ENCODE measurements at regions not wholly inside any gene's neighbourhood (a gene's known extent, or its start where the extent isn't known, plus 50 kb on each side); places are given as distances from the start of the nearest gene placed in this dataset.
"Not testable (repeated sequence)": the region's sequence is repeated elsewhere in the genome, so short reads cannot be mapped to it uniquely, and the experiment has no call there.

GRCh38 chr20:50435397-50436051 is 74.7 kb upstream of the PTPN1 start:
- DNase-seq = no peak

- no peak for DNase-seq
Measured at GRCh38 chr20:50436052-50436656, 74.0 kb upstream of the PTPN1 start.

- no peak for DNase-seq
Measured at GRCh38 chr20:50436696-50437095, 73.5 kb upstream of the PTPN1 start.

- DNase-seq = no peak
Measured at GRCh38 chr20:50438986-50439407, 71.2 kb upstream of the PTPN1 start.

GRCh38 chr20:50439539-50440453 is 70.4 kb upstream of the PTPN1 start:
- no peak for DNase-seq

- no peak for DNase-seq
Measured at GRCh38 chr20:50442512-50442911, 67.7 kb upstream of the PTPN1 start.

- no peak for DNase-seq
Measured at GRCh38 chr20:50445354-50446151, 64.6 kb upstream of the PTPN1 start.

DNA sequence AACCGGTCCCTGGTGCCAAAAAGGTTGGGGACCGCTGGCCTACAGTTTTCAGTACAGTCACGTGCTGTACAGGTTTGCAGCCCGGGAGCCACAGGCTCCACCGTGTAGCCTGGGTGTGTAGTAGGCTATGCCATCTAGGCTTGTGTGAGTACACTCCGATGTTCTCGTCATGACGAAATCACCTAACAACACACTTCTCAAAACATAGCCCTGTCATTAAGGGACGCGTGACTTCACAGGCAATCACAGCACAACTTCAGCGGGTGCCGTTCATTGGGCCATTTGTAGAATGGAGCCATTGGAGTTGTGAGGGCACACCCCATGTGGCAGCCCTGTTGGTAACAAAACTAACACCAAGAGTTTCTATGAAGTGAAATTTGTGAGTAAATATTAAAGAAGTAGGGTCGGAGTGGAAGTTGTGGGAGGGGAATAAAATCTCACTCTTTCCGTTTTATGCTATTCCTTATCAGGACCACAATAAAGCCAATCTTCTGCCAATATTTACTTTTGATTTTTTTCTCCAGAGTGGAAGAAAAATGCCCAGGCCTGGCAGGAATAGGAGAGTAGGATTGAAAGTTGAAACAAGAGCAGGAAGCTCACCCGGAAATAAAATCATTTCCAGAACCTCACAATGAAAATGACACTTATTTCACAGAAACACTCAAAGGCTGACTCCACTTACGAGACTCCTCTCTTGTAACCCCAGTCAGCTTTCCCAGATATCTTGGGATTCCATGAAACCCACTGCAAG is 63.7 kb upstream of the PTPN1 start:
- no peak for DNase-seq

DNA sequence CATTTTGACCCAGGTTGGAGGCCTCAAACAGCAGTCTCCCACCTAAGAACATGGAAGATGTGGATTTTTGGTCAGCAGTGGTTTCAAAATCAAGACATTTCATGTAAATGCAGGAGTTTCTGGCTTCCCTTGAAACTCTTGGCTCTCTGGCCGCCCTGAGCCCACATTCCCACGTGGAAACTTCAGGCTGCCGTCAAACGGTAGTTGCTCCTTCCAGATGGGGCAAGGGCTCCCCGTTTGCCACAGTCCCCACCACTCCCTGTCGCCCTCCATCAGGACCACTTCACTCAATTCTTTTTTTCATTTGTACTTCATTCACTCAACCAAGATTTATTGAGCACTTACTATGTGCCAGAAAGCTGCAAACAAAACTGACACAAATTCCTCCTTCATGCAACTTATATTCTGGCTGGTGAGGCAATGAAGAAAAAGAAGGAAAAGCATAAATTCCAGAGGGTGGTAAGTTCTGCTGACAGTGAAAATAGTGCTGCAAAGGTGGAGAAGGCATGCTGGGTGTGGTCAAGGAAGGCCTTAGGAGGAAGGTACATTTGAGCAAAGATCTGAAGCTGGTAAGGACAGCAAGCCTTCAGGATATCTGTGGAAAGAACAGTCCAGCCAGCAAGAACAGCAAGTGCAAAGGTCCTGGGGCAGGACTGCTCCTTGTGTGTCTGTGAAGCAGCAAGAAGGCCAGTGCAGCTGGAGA is 62.9 kb upstream of the PTPN1 start:
- DNase-seq = no peak

DNA sequence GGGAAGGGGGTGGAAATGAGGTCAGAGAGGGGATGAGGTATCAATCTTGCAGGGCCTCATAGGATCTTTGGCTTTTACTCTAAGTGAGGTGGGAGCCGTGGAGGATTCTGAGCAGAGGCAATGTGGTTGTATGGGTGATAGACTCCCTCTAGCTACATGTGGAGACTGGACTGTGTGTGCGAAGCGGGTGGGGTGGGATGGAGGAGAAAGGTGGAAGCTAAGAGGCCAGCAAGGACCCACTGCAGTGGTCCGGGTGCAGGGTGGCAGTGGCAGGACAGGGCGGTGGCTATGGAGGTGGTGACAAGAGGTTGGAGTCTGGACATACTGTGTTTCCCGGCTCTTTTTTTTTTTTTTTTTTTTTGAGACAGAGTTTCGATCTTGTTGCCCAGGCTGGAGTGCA is 62.4 kb upstream of the PTPN1 start:
- no peak for DNase-seq

DNA sequence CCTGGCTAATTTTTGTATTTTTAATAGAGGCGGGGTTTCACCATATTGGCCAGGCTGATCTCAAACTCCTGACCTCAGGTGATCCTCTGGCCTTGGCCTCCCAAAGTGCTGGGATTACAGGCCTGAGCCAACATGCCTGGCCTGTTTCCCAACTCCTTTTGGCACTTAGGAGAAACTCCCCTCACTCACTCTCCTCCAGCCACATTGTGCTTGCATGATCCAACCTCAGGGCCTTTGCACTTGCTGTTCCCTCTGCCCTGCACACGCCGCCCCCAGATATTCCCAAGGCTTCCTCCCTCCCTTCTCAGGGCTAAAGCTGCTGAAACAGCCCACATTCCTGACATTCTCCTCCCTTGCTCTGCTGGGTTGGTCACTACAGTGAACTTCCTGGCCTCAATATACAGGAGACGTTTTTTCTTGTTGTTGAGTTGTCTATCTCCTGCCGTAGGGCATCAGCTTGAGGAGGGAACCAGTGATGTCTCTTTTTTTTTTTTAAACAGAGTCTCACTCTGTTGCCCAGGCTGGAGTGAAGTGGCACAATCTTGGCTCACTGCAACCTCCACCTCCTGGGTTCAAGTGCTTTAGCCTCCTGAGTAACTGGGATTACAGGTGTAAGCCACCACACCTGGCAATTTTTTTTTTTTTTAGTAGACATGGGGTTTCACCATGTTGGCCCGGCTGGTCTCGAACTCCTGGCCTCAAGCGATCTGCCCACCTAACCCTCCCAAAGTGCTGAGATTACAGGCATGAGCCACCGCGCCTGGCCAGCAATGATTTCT is 61.4 kb upstream of the PTPN1 start:
- not testable (repeated sequence) for DNase-seq

DNA sequence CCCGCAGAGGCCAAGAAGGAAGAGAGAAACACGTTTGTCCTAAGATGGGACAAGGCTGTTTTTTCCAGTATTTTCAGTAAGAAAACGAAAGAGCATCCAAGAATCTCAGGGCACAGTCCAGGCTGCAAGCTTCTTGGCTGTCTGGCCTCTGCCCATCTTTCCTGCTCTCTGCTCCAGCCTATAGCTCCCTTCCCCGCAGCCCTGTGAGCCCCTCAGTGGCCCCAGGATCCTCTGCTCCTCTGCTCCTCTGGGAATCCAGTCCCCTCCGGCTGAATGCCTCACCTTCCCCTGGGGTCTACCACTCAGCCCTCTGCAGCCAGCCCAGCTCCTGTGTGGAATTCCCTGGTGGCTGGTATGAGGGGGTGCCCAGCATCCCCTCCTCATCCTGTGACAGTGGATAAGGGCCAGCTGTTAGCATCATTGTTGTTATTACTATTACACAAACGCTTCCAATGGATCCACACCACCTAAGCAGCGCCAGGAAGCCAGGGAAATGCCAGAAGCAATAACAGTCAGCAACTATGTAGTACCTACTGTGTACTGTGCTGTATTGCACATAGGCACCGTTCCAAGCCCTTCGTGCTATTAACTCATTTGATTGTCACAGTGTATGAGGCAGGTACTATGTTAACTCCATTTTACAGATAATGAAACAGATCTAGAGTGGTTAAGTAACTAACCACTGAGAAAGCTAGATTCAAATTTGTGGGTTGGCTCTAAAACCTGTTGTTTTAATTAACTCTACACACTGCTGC is 60.3 kb upstream of the PTPN1 start:
- DNase-seq = no peak

DNA sequence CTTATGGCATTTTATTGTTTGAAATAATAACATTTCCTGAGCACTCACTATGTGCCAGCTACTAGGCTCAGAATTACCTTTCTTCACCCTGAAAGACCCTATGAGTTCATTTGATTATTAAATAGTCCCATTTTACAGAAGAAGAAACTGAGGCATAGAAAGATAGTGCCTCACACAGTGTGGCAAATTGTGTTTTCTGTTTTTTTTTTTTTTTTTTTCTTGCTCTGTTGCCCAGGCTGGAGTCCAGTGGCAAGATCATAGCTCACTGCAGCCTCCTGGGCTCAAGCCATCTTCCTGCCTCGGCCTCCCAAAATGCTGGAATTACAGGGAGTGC is 59.7 kb upstream of the PTPN1 start:
- DNase-seq = no peak

- DNase-seq = no peak
Measured at GRCh38 chr20:50450881-50451752, 59.1 kb upstream of the PTPN1 start.

DNA sequence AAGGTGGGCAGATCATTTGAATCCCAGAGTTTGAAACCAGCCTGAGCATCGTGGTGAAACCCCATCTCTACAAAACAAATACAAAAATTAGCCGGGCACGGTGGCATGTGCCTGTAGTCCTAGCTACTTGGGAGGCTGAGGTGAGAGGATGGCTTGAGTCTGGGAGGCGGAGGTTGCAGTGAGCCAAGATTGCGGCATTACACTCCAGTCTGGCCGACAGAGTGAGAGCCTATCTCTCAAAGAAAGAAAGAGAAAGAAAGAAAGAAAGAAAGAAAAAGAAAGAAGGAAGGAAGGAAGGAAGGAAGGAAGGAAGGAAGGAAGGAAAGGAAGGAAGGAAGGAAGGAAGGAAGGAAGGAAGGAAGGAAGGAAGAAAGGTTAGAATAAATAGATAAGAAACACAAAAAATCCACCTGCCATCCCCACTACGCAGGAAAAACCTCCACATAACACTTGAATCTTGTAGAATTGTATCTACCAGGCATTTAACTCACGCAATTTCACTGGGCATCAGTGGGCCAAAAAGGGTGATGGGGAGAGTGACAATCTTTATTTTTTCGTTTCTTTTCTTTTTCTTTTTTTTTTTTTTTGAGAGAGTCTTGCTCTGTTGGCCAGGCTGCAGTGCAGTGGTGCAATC is 58.3 kb upstream of the PTPN1 start:
- DNase-seq = not testable (repeated sequence)

DNA sequence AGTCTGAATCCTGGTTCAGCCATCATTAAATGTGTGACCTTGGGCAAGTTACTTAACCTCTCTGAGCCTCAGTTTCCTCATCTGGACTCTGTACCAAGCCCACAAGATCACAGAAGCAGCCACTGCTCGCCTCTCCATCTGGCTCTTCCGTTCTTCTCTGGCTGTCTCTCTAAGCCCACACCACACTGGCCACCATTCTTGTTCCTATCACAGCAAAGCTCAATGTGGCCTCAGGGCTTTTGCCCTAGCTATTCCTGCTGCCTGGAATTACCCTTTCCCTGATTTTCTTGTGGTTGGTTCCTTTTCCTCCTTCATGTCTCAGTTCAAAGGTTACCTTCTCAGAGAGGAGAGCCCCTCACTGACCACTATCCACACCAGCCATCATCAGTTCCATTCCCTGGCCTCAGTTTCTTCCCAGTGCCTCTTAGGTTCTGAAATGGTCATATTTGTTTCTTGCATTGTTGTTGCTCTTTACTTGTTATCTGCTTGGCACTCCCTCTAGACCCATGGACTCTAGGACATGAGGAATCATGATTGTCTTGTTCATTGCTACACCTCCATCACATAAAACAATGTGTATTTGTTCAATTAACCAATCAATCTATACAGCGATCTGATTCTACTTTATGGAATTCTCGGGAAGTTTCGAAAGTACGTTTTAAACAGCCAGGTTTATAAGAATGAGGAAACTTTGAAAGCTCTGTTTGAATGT is 56.5 kb upstream of the PTPN1 start:
- DNase-seq = no peak

DNA sequence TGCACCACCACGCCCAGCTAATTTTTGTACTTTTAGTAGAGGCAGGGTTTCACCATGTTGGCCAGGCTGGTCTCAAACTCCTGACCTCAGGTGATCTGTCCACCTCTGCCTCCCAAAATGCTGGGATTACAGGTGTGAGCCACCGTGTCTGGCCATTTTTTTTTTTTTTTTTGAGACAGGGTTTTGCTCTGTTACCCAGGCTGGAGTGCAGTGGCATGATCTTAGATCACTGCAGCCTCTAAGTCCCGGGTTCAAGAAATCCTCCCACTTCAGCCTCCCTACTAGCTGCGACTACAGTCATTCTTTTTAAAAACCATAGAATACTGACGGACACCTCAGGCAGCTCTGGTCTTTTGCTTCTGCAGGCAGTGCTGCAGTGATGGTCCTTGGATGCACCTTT is 54.9 kb upstream of the PTPN1 start:
- DNase-seq = not testable (repeated sequence)

Measured in NCI-H1694 treated with DMSO at 0.1 percent for 48 hours (cell line).